ENCODE measurements at regions not wholly inside any gene's neighbourhood (a gene's known extent, or its start where the extent isn't known, plus 50 kb on each side); places are given as distances from the start of the nearest gene placed in this dataset.
"Not testable (repeated sequence)": the region's sequence is repeated elsewhere in the genome, so short reads cannot be mapped to it uniquely, and the experiment has no call there.

GRCh38 chrX:88828011-88828410, 81.0 kb downstream of the CPXCR1 start:
- TF ChIP-seq CTCF (IDR thresholded peaks at IDR 0.05; ENCODE audit: low read depth, low read length) = no peak
- no peak overlapping the region for H3K4me3 ChIP-seq (replicated peaks in 1 of 2; ENCODE audit: low read depth in 2 of 2, low read length in 2 of 2)
- no peak for DNase-seq (ENCODE audit: low read depth in 2 of 2)

GRCh38 chrX:88830111-88830510, 83.1 kb downstream of the CPXCR1 start:
- DNase-seq (ENCODE audit: low read depth in 2 of 2) = no peak
- no peak overlapping the region for H3K4me3 ChIP-seq (replicated peaks in 1 of 2; ENCODE audit: low read depth in 2 of 2, low read length in 2 of 2)
- TF ChIP-seq CTCF (IDR thresholded peaks at IDR 0.05; ENCODE audit: low read depth, low read length) = no peak

- DNase-seq (ENCODE audit: low read depth in 2 of 2); H3K4me3 ChIP-seq (replicated peaks in 1 of 2; ENCODE audit: low read depth in 2 of 2, low read length in 2 of 2): not testable (repeated sequence)
Measured at GRCh38 chrX:88837721-88838120, 90.7 kb downstream of the CPXCR1 start.

- no peak overlapping the region for H3K4me3 ChIP-seq (replicated peaks in 1 of 2; ENCODE audit: low read depth in 2 of 2, low read length in 2 of 2)
- TF ChIP-seq CTCF (IDR thresholded peaks at IDR 0.05; ENCODE audit: low read depth, low read length) = no peak
- DNase-seq (ENCODE audit: low read depth in 2 of 2) = no peak
Measured at GRCh38 chrX:88838392-88838791, 91.4 kb downstream of the CPXCR1 start.

- DNase-seq (ENCODE audit: low read depth in 2 of 2); H3K4me3 ChIP-seq (replicated peaks in 1 of 2; ENCODE audit: low read depth in 2 of 2, low read length in 2 of 2): not testable (repeated sequence)
Measured at GRCh38 chrX:88843841-88844240, 96.8 kb downstream of the CPXCR1 start.

GRCh38 chrX:88853925-88854324, 106.9 kb downstream of the CPXCR1 start:
- H3K4me3 ChIP-seq (replicated peaks in 1 of 2; ENCODE audit: low read depth in 2 of 2, low read length in 2 of 2) = no peak overlapping the region
- TF ChIP-seq CTCF (IDR thresholded peaks at IDR 0.05; ENCODE audit: low read depth, low read length) = no peak
- no peak for DNase-seq (ENCODE audit: low read depth in 2 of 2)

- no peak for TF ChIP-seq CTCF (IDR thresholded peaks at IDR 0.05; ENCODE audit: low read depth, low read length)
- no peak for DNase-seq (ENCODE audit: low read depth in 2 of 2)
- no peak overlapping the region for H3K4me3 ChIP-seq (replicated peaks in 1 of 2; ENCODE audit: low read depth in 2 of 2, low read length in 2 of 2)
Measured at GRCh38 chrX:88863726-88864125, 116.7 kb downstream of the CPXCR1 start.

- TF ChIP-seq CTCF (IDR thresholded peaks at IDR 0.05; ENCODE audit: low read depth, low read length) = no peak
- H3K4me3 ChIP-seq (replicated peaks in 1 of 2; ENCODE audit: low read depth in 2 of 2, low read length in 2 of 2) = no peak overlapping the region
- no peak for DNase-seq (ENCODE audit: low read depth in 2 of 2)
Measured at GRCh38 chrX:88865634-88866033, 118.6 kb downstream of the CPXCR1 start.

Measured in cardiac fibroblast (primary cell).